Ecto neural progenitor cell (in vitro differentiated cells): ENCODE measurements at regions not wholly inside any gene's neighbourhood (a gene's known extent, or its start where the extent isn't known, plus 50 kb on each side); places are given as distances from the start of the nearest gene placed in this dataset.
"Not testable (repeated sequence)": the region's sequence is repeated elsewhere in the genome, so short reads cannot be mapped to it uniquely, and the experiment has no call there.

ENCODE experiments used
- DNase-seq: peaks from one replicate; pipeline ENCODE4 v3.0.0-alpha.2; 2018; ENCODE audit warnings: low spot score

GRCh38 chr1:94769551-94769950 lies 50.6 kb upstream of the SLC44A3 start:
- no peak for DNase-seq

GRCh38 chr1:94768036-94768435 lies 52.1 kb upstream of the SLC44A3 start:
- no peak for DNase-seq

- DNase-seq: no peak
Measured at GRCh38 chr1:94765958-94766357, 54.2 kb upstream of the SLC44A3 start.

DNA sequence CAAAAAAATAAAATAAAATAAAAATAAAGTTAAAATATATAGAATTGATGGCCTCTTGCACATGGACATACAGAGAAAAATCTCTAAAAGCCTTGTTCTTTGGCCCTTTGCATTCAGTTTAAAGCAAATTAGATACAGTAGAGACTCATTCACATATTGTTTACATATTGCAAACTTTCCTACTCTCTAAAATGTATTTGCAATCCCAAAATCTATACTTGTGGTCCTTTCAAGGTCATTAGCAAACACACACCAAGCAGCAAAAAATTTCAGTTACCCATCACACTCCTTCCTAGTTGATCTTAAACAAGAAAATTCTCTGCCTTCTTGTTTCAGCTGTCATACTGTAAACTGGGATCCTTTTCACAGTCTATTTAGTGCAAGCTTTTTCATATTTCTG lies 61.0 kb upstream of the SLC44A3 start:
- DNase-seq: no peak

DNA sequence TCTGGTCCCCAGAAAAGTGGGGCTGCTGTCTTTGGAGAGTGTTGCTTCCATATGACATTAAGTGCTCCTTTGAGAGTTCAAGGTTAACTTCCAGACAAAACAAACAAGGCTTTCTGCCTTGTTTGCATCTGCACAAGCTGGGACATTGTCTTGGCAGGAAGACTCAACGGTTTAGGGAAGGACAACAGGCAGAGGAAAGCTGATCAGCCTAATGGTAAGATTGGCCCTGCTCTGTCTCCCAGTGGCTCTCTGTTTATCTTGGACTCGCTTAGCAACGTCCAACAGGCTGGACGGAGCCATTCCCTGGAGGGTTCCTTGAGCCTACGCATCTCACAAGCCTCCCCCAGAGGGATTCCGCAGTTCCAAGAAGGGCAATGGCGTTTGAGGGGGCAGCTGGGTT lies 62.2 kb upstream of the SLC44A3 start:
- DNase-seq: no peak

GRCh38 chr1:94755675-94756074 lies 64.5 kb upstream of the SLC44A3 start:
- no peak for DNase-seq

GRCh38 chr1:94755016-94755415 lies 65.1 kb upstream of the SLC44A3 start:
- not testable (repeated sequence) for DNase-seq

DNA sequence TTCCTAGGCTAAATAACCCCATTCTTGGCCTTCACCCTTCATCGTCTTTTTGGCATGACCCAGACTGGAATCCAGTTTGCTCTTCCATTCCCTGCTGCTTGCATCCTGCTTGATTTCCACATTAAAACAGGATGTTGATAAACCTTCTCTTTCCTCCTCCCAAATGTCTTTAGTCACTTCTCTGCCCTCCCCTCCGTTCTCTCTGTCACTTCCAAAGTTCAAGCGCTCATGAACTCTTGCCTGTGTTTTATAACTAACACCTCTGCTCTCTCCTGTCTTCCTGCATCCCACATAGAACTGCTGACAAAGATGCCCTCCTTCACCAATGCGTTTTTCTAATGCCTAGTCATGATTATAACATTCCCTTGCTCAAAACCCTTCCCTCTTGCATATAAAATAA lies 65.6 kb upstream of the SLC44A3 start:
- DNase-seq: no peak

GRCh38 chr1:94754095-94754494 lies 66.1 kb upstream of the SLC44A3 start:
- DNase-seq: no peak

DNA sequence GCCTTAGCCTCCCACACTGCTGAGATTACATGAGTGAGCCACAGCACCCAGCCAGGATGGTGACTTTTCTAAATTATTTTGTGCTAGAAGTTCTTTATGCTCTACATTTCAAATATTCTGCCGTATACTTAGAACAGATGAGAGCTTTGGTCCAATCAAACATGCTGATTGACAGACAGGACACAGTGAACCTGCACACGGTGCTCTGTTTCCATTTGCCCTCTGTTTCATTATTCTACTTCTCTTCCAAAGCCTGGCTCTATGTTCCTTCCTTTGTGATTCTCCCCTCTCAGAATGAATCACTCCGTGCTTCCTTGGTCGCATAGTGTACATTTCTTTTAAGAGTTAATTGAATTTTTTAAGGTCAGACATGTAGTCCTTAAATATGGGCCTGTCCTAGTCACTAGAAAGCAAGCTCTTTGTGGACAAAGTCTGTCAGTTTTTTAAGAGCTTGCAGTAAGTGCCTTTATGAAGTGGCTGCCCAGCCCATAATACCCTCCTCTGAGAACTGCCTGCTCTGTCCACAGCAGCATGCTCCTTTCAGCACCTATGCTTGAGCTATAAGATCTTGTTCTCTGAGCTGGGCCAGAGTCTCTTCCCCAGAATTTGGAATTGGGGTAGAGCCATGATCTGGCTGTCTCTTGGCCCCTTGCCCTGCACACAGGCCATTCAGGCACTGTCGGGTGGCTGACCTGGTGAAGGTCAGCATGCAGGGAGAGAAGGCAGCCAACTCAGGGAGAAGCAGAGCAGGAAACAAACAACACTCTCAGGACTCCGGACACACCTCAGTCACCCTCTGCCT lies 66.8 kb upstream of the SLC44A3 start:
- no peak for DNase-seq

DNA sequence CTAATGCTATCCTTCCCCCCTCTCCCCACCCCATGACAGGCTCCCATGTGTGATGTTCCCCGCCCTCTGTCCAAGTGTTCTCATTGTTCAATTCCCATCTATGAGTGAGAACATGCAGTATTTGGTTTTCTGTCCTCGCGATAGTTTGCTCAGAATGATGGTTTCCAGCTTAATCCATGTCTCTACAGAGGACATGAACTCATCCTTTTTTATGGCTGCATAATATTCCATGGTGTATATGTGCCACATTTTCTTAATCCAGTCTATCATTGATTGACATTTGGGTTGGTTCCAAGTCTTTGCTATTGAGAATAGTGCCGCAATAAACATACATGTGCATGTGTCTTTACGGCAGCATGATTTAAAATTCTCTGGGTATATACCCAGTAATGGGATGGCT lies 68.7 kb upstream of the SLC44A3 start:
- DNase-seq: not testable (repeated sequence)

DNA sequence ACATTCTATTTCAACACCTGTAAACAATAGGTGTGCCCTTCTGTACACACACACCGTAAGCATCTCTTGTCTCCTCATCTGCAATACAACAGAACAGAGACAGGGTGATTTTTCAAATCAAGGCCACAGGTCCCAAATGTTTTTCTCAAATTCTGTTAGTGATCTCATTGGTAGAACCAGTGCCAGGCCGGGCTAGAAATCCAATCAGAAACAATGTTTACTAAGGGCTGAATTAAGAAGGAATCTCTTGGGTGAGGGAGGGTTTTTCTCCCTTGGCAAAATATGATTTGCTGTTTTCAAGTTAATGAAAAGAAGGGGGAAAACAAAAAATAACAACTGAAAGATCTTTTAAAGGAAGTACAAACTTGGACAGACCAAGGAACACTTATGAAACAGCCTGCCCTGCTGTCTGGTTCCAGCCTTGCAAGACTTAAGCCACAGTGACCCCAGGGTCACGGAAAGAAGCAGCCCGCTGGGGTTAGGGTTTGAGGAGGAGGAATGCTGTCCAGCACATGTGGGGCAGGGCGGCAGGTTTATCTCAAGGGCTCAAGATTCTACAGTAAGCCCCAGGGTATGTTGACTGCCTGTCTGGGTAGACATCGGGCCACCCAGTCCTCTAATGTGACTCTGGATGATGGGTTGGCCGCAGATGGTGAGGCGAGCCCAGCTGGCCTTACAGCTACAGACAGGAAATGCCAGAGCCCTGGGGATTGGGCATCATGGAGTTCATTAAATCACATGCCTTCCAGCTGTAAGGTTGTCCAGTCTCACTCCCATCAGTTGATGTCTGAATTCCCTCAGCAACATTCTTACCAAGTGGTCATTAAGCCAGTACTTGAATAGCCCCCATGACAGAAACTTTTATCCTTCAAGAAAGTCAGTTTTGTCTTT lies 73.3 kb upstream of the SLC44A3 start:
- DNase-seq: peak; percentile 71

- no peak for DNase-seq
Measured at GRCh38 chr1:94745742-94746141, 74.4 kb upstream of the SLC44A3 start.

GRCh38 chr1:94743862-94744261 lies 76.3 kb upstream of the SLC44A3 start:
- no peak for DNase-seq

GRCh38 chr1:94741996-94742395 lies 78.2 kb upstream of the SLC44A3 start:
- DNase-seq: no peak

- no peak for DNase-seq
Measured at GRCh38 chr1:94741510-94741909, 78.6 kb upstream of the SLC44A3 start.

GRCh38 chr1:94739521-94740061 lies 80.6 kb upstream of the SLC44A3 start:
- DNase-seq: no peak

DNA sequence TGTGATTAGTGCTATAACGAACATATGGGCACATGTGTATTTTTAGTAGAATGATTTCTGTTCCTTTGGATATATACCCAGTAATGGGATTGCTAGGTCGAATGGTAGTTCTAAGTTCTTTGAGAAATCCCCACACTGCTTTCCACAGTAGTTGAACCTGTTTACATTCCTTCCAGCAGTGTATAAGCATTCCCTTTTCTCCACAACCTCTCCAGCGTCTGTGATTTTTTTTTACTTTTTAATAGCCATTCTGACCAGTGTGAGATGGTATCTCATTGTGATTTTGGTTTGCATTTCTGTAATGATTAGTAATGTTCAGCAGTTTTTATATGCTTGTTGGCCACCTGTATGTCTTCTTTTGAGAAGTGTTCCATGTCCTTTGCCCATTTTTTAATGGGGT lies 81.8 kb upstream of the SLC44A3 start:
- DNase-seq: no peak

DNA sequence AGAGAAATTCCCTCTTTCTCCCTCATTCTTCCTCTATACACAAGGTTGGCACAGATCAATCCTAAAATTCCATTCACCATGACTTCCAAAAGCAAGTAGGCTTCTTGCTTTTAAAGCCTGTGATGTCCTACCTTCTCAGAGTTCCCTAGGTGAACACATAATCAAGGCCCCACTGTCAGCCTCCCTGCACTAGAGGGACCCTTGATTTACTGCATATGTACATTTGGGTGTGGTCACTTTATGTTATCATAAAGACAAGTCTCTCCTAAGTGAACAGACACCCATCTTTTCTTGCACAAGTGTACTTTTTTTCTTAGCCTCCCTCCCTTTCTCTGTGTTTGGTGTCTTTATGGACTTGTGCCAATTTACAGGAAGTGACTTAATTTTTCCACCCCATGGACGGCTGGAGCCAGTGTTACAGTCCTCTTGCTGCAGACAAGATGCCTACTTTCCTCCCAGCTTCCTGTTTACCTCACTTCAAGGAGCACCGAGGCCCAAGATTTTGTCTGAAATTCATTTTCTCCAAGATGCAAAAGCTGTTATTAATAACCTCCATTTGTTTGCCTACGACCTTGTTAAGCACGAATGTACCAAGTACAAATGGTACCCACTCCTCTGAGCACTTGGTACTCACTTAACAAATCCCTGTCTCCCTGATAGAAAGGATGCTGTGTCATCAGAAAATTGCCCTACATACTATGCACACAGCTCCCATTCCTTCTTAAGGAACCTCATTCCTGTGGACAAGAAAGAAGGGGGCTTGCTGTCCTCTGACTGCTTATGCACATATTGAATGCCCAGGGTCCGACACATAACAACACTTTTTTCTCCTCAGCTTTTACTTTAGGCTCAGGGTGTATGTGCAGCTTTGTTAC lies 82.8 kb upstream of the SLC44A3 start:
- no peak for DNase-seq

DNA sequence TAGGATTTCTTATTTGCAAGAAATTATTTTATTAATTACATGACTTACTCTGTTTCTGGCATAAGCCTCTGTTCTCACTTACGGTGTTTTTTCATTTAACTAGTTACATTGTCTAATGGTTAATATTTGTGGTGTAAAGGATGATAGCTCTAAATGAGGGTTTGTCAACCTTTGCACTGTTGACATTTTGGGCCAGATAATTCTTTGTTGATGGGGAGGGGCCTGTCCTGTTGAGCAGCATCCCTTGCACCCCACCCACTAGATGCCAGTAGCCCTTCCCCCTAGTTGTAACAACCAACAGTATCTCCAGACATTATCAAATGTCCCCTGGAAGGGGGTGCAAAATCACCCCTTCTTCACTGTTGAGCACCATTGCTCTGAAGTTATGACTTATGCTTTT lies 83.6 kb upstream of the SLC44A3 start:
- no peak for DNase-seq

- DNase-seq: no peak
Measured at GRCh38 chr1:94736073-94736472, 84.1 kb upstream of the SLC44A3 start.
